HG02840 (cell line): ENCODE measurements at regions not wholly inside any gene's neighbourhood (a gene's known extent, or its start where the extent isn't known, plus 50 kb on each side); places are given as distances from the start of the nearest gene placed in this dataset.
A peak's percentile ranks its signal among the peaks of the same experiment; 100 is the strongest.

Experiments used
- ATAC-seq: cut with Tn5 transposase; IDR thresholded peaks from one replicate; pipeline ENCODE4 v1.9.1; 2021; ENCODE audit warnings: mild to moderate bottlenecking, moderate library complexity, moderate number of reproducible peaks; ENCODE audit not compliant: unreplicated experiment, low FRiP score

- ATAC-seq: no peak
These were observed 178.0 kb downstream of the CEMIP2 start for GRCh38 chr9:71590362-71590761.

DNA sequence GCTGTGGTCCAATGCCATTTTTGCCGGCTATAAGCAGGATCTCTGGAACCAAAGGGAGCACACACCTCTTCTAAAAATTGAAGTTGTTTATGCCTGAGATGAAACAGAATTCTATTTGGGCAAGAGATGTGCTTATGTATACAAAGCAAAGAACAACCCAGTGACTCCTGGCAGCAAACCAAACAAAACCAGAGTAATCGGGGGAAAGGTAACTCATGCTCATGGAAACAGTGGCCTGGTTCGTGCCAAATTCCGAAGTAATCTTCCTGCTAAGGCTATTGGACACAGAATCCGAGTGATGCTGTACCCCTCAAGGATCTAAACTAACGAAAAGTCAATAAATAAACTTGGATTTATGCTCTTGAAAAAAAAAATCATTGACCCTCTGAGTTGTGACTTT is 178.7 kb downstream of the CEMIP2 start:
- ATAC-seq: no peak

GRCh38 chr9:71587576-71588362 is 180.5 kb downstream of the CEMIP2 start:
- ATAC-seq: no peak

DNA sequence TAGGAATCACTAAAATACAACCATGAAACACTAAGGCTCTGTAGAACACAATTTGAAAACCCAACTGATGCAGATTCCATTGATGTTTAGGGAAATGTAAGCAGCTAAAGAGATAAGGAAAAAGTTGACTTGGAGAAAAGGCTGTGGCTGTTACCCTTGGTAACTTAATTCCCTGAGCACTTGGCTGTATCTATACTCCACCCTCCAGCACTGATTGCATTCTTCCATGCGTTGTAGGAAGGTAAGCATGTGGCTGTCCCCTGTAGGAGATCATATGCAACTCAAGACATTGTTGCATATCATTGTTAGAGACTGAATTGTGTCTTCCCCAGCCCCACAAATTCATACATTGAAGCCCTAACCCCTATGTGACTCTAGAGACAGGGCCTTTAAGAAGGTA is 184.5 kb downstream of the CEMIP2 start:
- no peak for ATAC-seq

DNA sequence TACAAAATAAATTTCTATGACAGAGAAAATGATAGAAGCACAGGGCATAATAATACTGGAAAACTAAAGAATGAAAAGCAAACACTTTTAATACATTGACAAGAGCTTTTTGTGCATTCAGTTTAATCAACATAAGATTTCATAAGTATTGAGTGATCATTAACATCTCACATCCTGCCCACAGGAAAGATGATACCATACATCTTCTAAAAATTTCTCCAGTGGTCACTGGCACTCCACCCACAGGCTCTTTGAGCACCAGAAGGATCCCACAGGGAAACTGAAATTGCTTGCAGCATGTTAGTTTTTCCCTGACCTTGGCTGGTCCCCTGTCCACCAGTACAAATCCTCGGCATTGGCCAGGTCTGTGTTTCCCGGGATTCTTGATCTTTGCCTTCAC is 186.0 kb downstream of the CEMIP2 start:
- no peak for ATAC-seq

- no peak for ATAC-seq
These were observed 187.2 kb downstream of the CEMIP2 start for GRCh38 chr9:71581101-71581500.

GRCh38 chr9:71571186-71571585 is 197.1 kb downstream of the CEMIP2 start:
- no peak for ATAC-seq

DNA sequence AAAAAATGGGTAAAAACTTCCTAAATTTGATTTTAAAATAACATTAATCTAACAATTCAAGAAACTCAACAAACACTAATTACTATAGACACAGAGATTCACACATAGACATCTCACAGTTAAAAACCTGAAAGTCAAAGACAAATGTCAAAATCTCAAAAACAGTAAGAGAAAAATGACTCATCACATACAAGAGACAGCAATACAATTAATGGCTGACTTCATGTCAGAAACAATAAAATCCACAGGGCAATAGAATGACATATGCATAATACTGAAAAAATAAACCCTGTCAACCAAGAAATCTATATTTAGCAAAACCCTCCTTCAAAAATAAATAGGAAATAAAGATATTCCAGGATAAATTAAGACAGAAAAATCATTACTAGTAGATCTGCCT is 200.4 kb downstream of the CEMIP2 start:
- ATAC-seq: no peak

- no peak for ATAC-seq
These were observed 206.2 kb downstream of the CEMIP2 start for GRCh38 chr9:71562140-71562539.

DNA sequence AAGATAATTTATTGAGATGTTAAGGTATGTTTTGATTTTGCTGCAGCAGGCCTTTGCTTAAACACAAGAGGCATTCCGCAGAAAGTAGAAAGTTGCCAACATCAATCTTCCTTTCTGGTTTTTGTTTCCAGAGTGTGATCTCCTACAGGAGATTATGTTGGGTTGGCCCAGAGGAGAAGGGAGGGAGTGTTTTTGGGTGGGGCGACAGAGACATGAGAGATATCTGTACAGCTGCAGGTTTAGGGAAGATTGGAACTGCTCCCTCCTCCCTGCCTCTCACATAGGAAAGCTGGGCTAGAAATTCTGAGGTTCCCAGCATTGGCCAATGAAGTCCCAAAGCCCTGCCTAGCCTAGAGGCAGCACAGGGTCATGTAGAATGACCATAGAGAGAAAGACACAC is 211.0 kb downstream of the CEMIP2 start:
- ATAC-seq: no peak

GRCh38 chr9:71552480-71552879 is 215.8 kb downstream of the CEMIP2 start:
- ATAC-seq: no peak

DNA sequence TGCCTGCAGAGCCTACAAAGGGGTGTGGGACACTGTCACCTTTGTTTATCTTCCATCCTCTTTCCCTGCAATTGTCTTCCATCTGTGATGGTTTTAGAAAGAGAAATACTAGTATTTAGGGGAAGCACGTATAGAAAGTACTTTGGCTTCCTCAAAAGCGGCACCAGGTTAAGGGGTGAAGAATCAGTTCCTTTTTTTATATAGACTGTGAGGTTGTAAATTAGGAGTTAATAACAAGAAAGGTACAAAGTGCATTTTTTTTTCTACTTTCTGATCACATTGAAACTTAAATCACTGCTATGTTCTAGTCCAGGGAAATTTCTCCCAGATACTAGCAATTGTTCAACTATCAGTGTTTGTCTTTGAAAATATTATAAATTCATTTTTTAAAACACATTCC is 219.3 kb downstream of the CEMIP2 start:
- peak; percentile 68 for ATAC-seq

- ATAC-seq: no peak
These were observed 223.8 kb downstream of the CEMIP2 start for GRCh38 chr9:71544464-71544863.

DNA sequence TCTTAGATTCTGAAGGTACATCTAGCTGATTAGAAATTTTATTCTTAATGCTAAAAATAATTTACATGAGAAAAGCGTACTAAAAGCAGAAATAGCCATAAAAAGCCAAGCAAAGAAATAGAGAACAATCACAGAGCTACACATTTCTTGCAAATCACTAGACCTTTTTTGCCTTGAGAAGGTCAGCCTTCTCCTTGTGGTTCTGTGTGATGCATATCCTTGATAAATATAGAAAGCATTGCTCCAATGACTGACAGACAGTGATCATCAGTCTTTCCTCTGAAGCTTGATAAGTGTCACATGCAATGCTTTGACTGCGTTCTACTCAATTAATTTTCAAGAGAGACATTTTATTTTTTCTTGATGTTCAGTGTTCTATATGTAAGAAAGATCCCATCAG is 226.9 kb downstream of the CEMIP2 start:
- no peak for ATAC-seq

DNA sequence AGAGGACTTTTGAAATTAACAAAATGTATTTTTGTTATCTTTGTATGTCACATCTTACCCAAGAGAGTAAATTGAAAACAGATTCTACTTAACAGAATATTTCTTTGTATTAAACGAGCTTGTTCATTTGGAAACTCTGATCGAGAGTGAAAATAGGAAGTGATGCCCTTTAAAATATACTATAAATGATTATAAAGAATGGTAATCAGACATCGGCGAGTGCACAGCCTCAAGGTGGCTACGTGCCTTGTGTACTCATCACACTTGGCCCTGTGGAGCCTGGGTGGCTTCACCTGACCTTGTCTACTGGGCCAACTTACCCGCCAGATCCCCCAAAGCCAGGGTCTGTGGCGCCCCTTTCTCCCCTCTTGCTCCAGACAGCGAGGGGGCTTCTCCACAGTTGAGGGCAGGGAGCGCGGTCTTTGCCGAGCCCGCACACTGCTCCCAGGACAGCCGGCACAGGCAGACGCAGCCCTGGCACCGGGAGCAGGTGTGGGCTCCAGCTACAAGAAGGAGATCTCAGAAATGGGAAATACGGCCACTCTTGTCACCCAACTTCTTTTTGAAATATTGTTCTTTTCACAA is 243.2 kb downstream of the CEMIP2 start:
- no peak for ATAC-seq

DNA sequence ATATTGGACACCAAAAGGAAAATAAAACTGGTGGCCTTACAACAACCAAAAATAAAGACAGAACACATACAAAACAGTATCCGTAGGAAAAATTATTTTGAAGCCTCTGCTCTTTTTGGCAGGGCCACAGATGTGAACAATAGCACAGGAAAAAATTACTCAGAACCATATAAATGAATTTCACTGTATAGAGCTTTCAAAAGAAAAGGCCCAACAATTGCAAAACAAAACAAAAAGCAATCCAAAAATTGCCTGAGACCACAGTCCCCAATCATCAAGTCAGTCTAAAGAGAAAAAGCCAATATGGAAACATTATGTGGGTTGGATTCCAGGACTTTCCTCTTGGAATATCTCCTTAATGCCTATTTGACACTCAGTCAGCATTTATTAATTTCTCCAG is 243.8 kb downstream of the CEMIP2 start:
- no peak for ATAC-seq

- no peak for ATAC-seq
These were observed 247.2 kb downstream of the CEMIP2 start for GRCh38 chr9:71521132-71521531.

DNA sequence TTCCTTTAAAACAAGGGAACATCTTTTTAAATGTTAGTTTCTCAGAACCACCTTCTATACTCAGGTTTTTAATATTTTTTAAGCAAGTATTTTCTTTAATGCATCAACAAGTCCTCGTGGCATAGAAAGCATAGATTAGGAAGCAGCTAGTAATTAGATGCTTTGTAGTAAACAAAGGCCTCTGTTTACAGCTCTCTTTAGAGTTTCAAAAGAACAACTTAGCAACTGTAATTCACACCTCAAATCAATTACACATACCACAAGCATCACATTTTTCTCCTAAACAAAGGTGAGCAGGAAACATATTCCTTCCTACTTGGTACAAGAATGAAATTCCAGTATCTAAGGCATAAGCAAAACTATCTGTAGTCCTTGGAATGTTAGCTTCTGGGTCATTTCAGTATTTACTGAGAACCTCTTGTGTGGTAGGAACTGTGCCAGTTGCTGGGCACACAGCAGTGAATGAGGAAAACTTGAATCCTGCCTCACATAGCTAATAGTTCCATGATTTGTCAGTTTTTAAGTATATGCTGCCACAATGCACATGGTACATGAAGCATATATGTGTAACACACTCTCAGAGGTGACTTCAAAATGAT is 249.1 kb downstream of the CEMIP2 start:
- no peak for ATAC-seq

GRCh38 chr9:71518045-71518827 is 250.1 kb downstream of the CEMIP2 start:
- ATAC-seq: no peak

- no peak for ATAC-seq
These were observed 252.7 kb downstream of the CEMIP2 start for GRCh38 chr9:71515626-71516025.

DNA sequence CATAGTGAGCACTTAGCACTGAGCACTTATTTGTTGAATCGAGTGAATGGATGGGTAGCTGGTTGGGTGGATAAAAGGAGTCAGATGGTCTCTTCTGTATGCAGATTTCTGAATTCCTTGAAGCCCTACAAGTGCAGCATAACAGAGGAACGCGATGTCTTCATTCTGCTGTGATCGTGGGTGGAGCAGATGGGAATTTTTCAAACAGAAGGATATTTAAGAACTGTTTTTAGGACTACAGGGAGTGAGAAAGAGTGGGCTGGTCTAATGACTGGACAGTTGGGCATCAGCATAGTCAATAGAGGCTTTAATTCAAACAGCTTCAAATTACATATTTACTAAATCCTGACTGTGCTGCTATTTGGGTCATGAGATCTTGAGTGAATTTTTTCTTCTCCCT is 253.2 kb downstream of the CEMIP2 start:
- no peak for ATAC-seq
